ENCODE measurements at regions not wholly inside any gene's neighbourhood (a gene's known extent, or its start where the extent isn't known, plus 50 kb on each side); places are given as distances from the start of the nearest gene placed in this dataset.

- Histone ChIP-seq H4K20me1 (ENCODE audit: insufficient read depth) (no peaks in the 10 kb centered on the region), H3K27ac (ENCODE audit: low read length) (no peak overlapping the region), H3K36me3 (ENCODE audit: insufficient read depth, low read length) (no peaks in the 10 kb centered on the region), H2AFZ (ENCODE audit: low read depth, low read length) (no peak overlapping the region), H3K4me2 (ENCODE audit: low read length) (no peak overlapping the region), H3F3A (ENCODE audit: insufficient read depth, low read length, poor library complexity, severe bottlenecking) (no peaks in the 10 kb centered on the region), H3K9me3 (ENCODE audit: low read length) (no peaks in the 10 kb centered on the region), H3K9ac (ENCODE audit: low read length) (no peak overlapping the region), H3K4me3 (ENCODE audit: low read length) (no peak overlapping the region), H3K9me2 (ENCODE audit: insufficient read depth, low read length) (no peaks in the 10 kb centered on the region), H3K79me2 (replicated peaks; ENCODE audit: insufficient read depth, low read length) (no peaks in the 10 kb centered on the region), H3K27me3 (ENCODE audit: insufficient read depth, low read depth, low read length) (no peaks in the 10 kb centered on the region)
- no peak for TF ChIP-seq EZH2 (IDR thresholded peaks at IDR 0.05; ENCODE audit: borderline replicate concordance, insufficient read depth, low read length, poor library complexity, severe bottlenecking)
- no peak for TF ChIP-seq REST (IDR thresholded peaks at IDR 0.05; ENCODE audit: borderline replicate concordance)
- TF ChIP-seq EP300 (conservative IDR thresholded peaks at IDR 0.05; ENCODE audit: poor library complexity, severe bottlenecking) = no peak
- TF ChIP-seq TAF1 (IDR thresholded peaks at IDR 0.05; ENCODE audit: low read depth) = no peak
- no peak for TF ChIP-seq MXI1 (conservative IDR thresholded peaks at IDR 0.05; ENCODE audit: poor library complexity, severe bottlenecking)
- TF ChIP-seq RAD21 (conservative IDR thresholded peaks at IDR 0.05) = no peak
Observed at GRCh38 chr2:7407906-7408680, 490.9 kb downstream of the RNF144A start.

- H3K4me2 ChIP-seq (ENCODE audit: low read length) = no peak overlapping the region
- H3K27ac ChIP-seq (ENCODE audit: low read length) = no peak overlapping the region
- H3K79me2 ChIP-seq (replicated peaks; ENCODE audit: insufficient read depth, low read length) = no peaks in the 10 kb centered on the region
- H3K4me3 ChIP-seq (ENCODE audit: low read length) = no peak overlapping the region
- TF ChIP-seq SMC3 (conservative IDR thresholded peaks at IDR 0.05; ENCODE audit: poor library complexity) = no peak
- TF ChIP-seq CTCF (IDR thresholded peaks at IDR 0.05; ENCODE audit: poor library complexity, severe bottlenecking) = no peak
- TF ChIP-seq RAD21 (conservative IDR thresholded peaks at IDR 0.05) = no peak
- TF ChIP-seq EZH2 (IDR thresholded peaks at IDR 0.05; ENCODE audit: borderline replicate concordance, insufficient read depth, low read length, poor library complexity, severe bottlenecking) = no peak
- no peak for TF ChIP-seq REST (IDR thresholded peaks at IDR 0.05; ENCODE audit: borderline replicate concordance)
- no peak for TF ChIP-seq TAF1 (IDR thresholded peaks at IDR 0.05; ENCODE audit: low read depth)
- no peak for TF ChIP-seq POLR2AphosphoS5 (IDR thresholded peaks at IDR 0.05)
- no peak for TF ChIP-seq MXI1 (conservative IDR thresholded peaks at IDR 0.05; ENCODE audit: poor library complexity, severe bottlenecking)
- no peak for TF ChIP-seq EP300 (conservative IDR thresholded peaks at IDR 0.05; ENCODE audit: poor library complexity, severe bottlenecking)
- no peaks in the 10 kb centered on the region for H3K27me3 ChIP-seq (ENCODE audit: insufficient read depth, low read depth, low read length)
- H3F3A ChIP-seq (ENCODE audit: insufficient read depth, low read length, poor library complexity, severe bottlenecking) = no peaks in the 10 kb centered on the region
- no peaks in the 10 kb centered on the region for H3K9me3 ChIP-seq (ENCODE audit: low read length)
- no peak overlapping the region for H3K9ac ChIP-seq (ENCODE audit: low read length)
- no peaks in the 10 kb centered on the region for H3K36me3 ChIP-seq (ENCODE audit: insufficient read depth, low read length)
- H4K20me1 ChIP-seq (ENCODE audit: insufficient read depth) = no peaks in the 10 kb centered on the region
- H3K9me2 ChIP-seq (ENCODE audit: insufficient read depth, low read length) = no peaks in the 10 kb centered on the region
- no peak overlapping the region for H2AFZ ChIP-seq (ENCODE audit: low read depth, low read length)
Observed at GRCh38 chr2:7411691-7412090, 494.5 kb downstream of the RNF144A start.

Data from neural cell (in vitro differentiated cells).